ENCODE measurements at regions not wholly inside any gene's neighbourhood (a gene's known extent, or its start where the extent isn't known, plus 50 kb on each side); places are given as distances from the start of the nearest gene placed in this dataset.
"Not testable (repeated sequence)": the region's sequence is repeated elsewhere in the genome, so short reads cannot be mapped to it uniquely, and the experiment has no call there.

GRCh38 chr20:47985092-47985850, 200.0 kb upstream of the SULF2 start:
- Histone ChIP-seq H3K4me1 (no peaks in the 10 kb centered on the region), H3K27me3 (peaks cover 0 to 4% (median 0%) of the 10 kb centered on the region in 4 donors), H3K9me3 (no peaks in the 10 kb centered on the region), H3K27ac (no peak overlapping the region), H3K4me3 (no peak overlapping the region), H3K36me3 (no peaks in the 10 kb centered on the region)
- FAIRE-seq (no peak), ATAC-seq (no peak), DNase-seq (no peak)
- no peak for TF ChIP-seq CTCF (IDR thresholded peaks at IDR 0.05)
- intact Hi-C loops (cut with DNase I) = no loop called here
- whole genome bisulfite sequencing, 2 donors = 69 to 75% methylated on average over 7 of the region's 7 CpGs

DNA sequence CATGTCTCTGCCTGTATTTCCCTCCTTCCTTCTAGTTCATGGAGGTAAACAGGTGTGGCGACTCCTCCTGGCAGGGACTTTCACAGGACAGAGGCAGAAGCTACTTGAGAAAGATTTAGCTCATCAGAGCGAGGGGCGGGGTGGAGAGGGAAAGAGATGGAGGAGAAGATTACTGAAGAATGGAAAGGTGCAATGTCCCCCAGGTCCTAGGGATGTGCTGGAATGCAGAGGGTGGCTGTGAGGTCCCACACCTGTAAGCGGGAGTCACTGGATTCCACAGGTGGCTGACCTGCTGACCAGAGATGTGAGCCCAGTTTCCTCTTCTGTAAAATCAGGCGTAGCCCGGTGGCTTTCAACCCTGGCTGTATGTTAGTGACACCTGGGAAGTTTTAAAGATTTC, 199.2 kb upstream of the SULF2 start:
- 51 to 63% methylated on average over 6 of the region's 6 CpGs for whole genome bisulfite sequencing, 2 donors
- Histone ChIP-seq H3K36me3 (no peaks in the 10 kb centered on the region), H3K4me3 (no peak overlapping the region), H3K27me3 (peaks cover 0 to 4% (median 0%) of the 10 kb centered on the region in 4 donors), H3K9me3 (no peaks in the 10 kb centered on the region), H3K4me1 (no peaks in the 10 kb centered on the region), H3K27ac (no peak overlapping the region)
- DNase-seq (no peak), FAIRE-seq (no peak), ATAC-seq (no peak)
- intact Hi-C loops (cut with DNase I) = no loop called here
- no peak for TF ChIP-seq CTCF (IDR thresholded peaks at IDR 0.05)

DNA sequence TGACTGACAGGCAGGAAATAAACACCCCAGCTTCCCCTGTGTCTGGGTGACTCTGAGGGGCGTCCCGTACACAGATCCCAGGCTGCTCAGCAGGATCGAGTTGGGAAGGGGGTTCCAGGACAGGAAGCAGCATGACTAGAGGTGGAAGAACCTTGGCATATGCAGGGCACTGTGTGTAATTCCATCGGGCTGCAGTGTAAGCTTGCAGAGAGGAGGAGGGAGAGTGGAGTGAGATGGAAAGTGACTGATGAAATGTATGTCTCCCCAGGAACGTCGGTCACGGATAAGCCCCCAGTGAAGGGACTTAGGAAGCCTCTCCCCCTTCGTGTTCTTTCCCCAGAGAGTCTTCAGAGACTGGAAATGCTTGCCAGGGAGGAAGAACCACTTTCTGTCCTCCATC, 198.4 kb upstream of the SULF2 start:
- H3K27ac ChIP-seq; H3K9me3 ChIP-seq; H3K27me3 ChIP-seq; ATAC-seq; H3K36me3 ChIP-seq; DNase-seq; H3K4me1 ChIP-seq; FAIRE-seq; intact Hi-C loops (cut with DNase I); H3K4me3 ChIP-seq: not testable (repeated sequence)
- WGBS, 2 donors = 24 to 31% methylated on average over 5 to 8 of the region's 8 CpGs

GRCh38 chr20:47982574-47983360, 197.5 kb upstream of the SULF2 start:
- WGBS, 2 donors = 48 to 54% methylated on average over 18 of the region's 18 CpGs
- TF ChIP-seq CTCF (IDR thresholded peaks at IDR 0.05) = no peak
- H3K36me3 ChIP-seq = no peaks in the 10 kb centered on the region
- intact Hi-C loops (cut with DNase I) = no loop called here
- DNase-seq (no peak), FAIRE-seq (no peak), ATAC-seq (no peak)
- H3K27me3 ChIP-seq = peaks cover 0 to 4% (median 0%) of the 10 kb centered on the region in 4 donors
- H3K4me1 ChIP-seq = no peaks in the 10 kb centered on the region
- no peak overlapping the region for H3K27ac ChIP-seq
- no peak overlapping the region for H3K4me3 ChIP-seq
- H3K9me3 ChIP-seq = no peaks in the 10 kb centered on the region

- intact Hi-C loops (cut with DNase I) = no loop called here
- no peak for ATAC-seq
- TF ChIP-seq CTCF (IDR thresholded peaks at IDR 0.05) = no peak
Measured at GRCh38 chr20:47981222-47981621, 195.9 kb upstream of the SULF2 start.

More at GRCh38 chr20:47981222-47981621, 195.9 kb upstream of the SULF2 start:
- H3K9me3 ChIP-seq = no peaks in the 10 kb centered on the region
- no peak overlapping the region for H3K27ac ChIP-seq
- no peak for FAIRE-seq
- H3K4me1 ChIP-seq = no peaks in the 10 kb centered on the region
- H3K27me3 ChIP-seq = peaks cover 0 to 4% (median 0%) of the 10 kb centered on the region in 4 donors
- no peak for DNase-seq
- H3K36me3 ChIP-seq = no peaks in the 10 kb centered on the region
- no peak overlapping the region for H3K4me3 ChIP-seq
- 42 to 51% methylated on average over 6 of the region's 6 CpGs for WGBS, 2 donors
